ENCODE measurements at regions not wholly inside any gene's neighbourhood (a gene's known extent, or its start where the extent isn't known, plus 50 kb on each side); places are given as distances from the start of the nearest gene placed in this dataset.
"Not testable (repeated sequence)": the region's sequence is repeated elsewhere in the genome, so short reads cannot be mapped to it uniquely, and the experiment has no call there.

GRCh38 chr16:46395391-46395921, 225.7 kb downstream of the SHCBP1 start:
- intact Hi-C loops (cut with DNase I), result not testable (repeated sequence)

DNA sequence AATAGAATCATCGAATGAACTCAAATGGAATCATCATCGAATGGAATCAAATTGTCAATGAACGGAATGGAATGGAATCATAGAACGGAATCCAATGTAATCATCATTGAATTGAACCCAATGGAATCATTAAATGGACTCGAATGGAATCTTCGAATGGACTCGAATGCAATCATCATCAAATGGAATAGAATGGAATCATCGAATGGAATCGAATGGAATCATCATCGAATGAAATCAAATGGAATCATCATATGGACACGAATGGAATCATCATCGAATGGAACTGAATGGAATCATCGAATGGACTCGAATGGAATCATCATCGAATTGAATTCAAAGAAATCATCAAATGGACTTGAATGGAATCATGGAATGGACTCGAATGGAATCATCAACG, 226.2 kb downstream of the SHCBP1 start:
- H3K36me3 ChIP-seq; H3K4me1 ChIP-seq; H3K27ac ChIP-seq (replicated peaks in 1 of 4); H3K4me3 ChIP-seq; intact Hi-C loops (cut with DNase I); H3K27me3 ChIP-seq: not testable (repeated sequence)
- peak; percentile 95 for DNase-seq (ENCODE audit: extremely low spot score)
- peaks cover 0 to 13% (median 0%) of the 10 kb centered on the region in 4 donors for H3K9me3 ChIP-seq
- 70% methylated on average over 17 of the region's 17 CpGs for WGBS

More at GRCh38 chr16:46395391-46395921, 225.7 kb downstream of the SHCBP1 start:
- peaks cover 0 to 13% (median 0%) of the 10 kb centered on the region in 4 donors for H3K9me3 ChIP-seq
- H3K4me1 ChIP-seq; H3K36me3 ChIP-seq; H3K27me3 ChIP-seq; H3K4me3 ChIP-seq; H3K27ac ChIP-seq (replicated peaks in 1 of 4): not testable (repeated sequence)
- DNase-seq (ENCODE audit: extremely low spot score), result peak; percentile 92
- WGBS, result 78% methylated on average over 23 of the region's 23 CpGs

- H3K27me3 ChIP-seq; H3K36me3 ChIP-seq; H3K4me1 ChIP-seq; H3K27ac ChIP-seq (replicated peaks in 1 of 4); intact Hi-C loops (cut with DNase I); H3K4me3 ChIP-seq: not testable (repeated sequence)
- H3K9me3 ChIP-seq, result peaks cover 0 to 19% (median 5%) of the 10 kb centered on the region in 4 donors
- WGBS, result 66% methylated on average over 18 of the region's 18 CpGs
- DNase-seq (ENCODE audit: extremely low spot score), result peak; percentile 97
These were observed 227.0 kb downstream of the SHCBP1 start for GRCh38 chr16:46394149-46394548.

DNA sequence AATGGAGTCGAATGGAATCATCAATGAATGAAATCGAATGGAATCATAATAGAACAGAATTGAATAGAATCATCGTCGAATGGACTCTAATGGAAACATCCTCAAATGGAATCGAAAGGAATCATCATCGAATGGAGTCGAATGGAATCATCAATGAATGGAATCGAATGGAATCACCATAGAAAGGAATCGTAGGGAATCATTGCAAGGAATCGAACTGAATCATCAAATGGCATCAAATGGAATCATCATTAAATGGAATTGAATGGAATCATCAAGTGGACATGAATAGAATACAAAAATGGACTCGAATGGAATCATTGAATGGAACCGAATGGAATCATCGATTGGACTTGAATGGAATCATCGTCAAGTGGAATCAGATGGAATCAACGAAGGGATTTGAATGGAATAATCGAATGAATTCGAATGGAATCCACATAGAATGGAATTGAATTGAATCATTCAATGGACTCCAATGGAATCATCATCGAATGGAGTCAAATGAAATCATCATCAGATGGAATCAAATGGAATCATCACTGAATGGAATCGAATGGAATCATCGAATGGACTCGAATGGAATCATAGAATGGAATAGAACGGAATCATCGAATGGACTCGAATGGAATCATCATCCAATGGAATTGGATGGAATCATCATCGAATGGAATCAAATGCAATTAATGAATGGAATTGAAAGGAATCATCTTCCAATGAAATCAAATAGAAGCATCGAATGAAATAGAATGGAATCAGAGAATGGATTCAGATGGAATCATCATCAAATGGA, 228.1 kb downstream of the SHCBP1 start:
- not testable (repeated sequence) for DNase-seq (ENCODE audit: extremely low spot score)

DNA sequence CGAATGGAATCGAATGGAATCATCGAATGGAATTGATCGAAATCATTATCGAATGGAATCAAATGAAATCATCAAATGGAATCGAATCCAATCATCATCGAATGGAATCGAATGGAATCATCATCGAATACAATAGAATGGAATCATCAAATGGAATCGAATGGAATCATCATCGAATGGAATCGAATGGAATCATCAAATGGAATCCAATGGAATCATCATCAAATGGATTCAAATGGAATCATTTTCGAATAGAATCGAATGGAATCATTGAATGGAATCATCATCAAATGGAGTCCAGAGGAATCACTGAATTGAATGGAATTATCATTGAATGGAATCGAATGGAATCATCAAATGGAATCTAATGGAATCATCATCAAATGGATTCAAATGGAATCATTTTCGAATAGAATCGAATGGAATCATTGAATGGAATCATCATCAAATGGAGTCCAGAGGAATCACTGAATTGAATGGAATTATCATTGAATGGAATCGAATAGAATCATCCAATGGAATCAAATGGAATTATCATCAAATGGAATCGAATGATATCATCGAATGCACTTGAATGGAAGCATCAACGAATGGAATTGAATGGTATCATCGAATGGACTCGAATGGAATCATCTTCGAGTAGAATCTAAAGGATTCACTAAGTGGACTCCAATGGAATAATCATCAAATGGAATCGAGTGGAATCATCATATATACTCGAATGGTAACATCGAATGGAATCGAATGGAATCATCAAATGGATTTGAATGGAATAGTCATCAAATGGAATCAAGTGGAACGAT, 230.3 kb downstream of the SHCBP1 start:
- H3K9me3 ChIP-seq, result peaks cover 0 to 17% (median 12%) of the 10 kb centered on the region in 4 donors
- H3K36me3 ChIP-seq; H3K27me3 ChIP-seq; H3K4me3 ChIP-seq; H3K27ac ChIP-seq (replicated peaks in 1 of 4); intact Hi-C loops (cut with DNase I); DNase-seq (ENCODE audit: extremely low spot score); H3K4me1 ChIP-seq: not testable (repeated sequence)
- WGBS, result 75% methylated on average over 29 of the region's 29 CpGs

More for the DNA sequence above, 228.1 kb downstream of the SHCBP1 start:
- H3K36me3 ChIP-seq; H3K27ac ChIP-seq (replicated peaks in 1 of 4); H3K4me1 ChIP-seq; H3K27me3 ChIP-seq; H3K4me3 ChIP-seq; intact Hi-C loops (cut with DNase I): not testable (repeated sequence)
- peaks cover 0 to 19% (median 5%) of the 10 kb centered on the region in 4 donors for H3K9me3 ChIP-seq
- 74% methylated on average over 26 of the region's 26 CpGs for WGBS

GRCh38 chr16:46389561-46390041, 231.6 kb downstream of the SHCBP1 start:
- Histone ChIP-seq H3K4me3 (peak overlapping the region in 2 of 4 donors; percentile 0), H3K27ac (replicated peaks in 1 of 4) (peak overlapping the region in 1 of 4 donors; percentile 0), H3K9me3 (peaks cover 0 to 16% (median 10%) of the 10 kb centered on the region in 4 donors)
- H3K27me3 ChIP-seq; intact Hi-C loops (cut with DNase I); H3K36me3 ChIP-seq; H3K4me1 ChIP-seq: not testable (repeated sequence)
- 76% methylated on average over 20 of the region's 20 CpGs for WGBS
- peak; percentile 100 for DNase-seq (ENCODE audit: extremely low spot score)

DNA sequence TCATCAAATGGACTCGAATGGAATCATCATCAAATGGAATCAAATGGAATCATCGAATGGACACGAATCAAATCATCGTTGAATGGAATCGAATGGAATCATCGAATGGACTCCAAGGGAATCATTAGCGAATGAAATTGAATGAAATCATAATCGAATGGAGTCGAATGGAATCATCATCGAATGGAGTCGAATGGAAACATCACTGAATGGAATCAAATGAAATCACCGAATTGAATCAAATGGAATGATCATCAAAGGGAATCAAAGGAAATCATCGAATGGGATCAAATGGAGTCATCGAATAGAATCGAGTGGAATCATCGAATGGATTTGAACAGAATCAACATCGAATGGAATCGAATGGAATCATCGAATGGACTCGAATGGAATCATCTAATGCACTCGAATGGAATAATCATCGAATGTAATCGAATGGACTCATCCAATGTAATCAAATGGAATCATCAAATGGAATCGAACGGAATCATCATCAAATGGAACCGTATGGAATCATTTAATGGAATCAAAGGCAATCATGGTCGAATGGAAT, 232.2 kb downstream of the SHCBP1 start:
- H3K4me3 ChIP-seq; H3K4me1 ChIP-seq; intact Hi-C loops (cut with DNase I); H3K36me3 ChIP-seq; DNase-seq (ENCODE audit: extremely low spot score); H3K27me3 ChIP-seq; H3K27ac ChIP-seq (replicated peaks in 1 of 4): not testable (repeated sequence)
- WGBS, result 77% methylated on average over 27 of the region's 27 CpGs
- peaks cover 0 to 17% (median 12%) of the 10 kb centered on the region in 4 donors for H3K9me3 ChIP-seq

- intact Hi-C loops (cut with DNase I); H3K27ac ChIP-seq (replicated peaks in 1 of 4); H3K36me3 ChIP-seq; H3K27me3 ChIP-seq; DNase-seq (ENCODE audit: extremely low spot score); H3K4me3 ChIP-seq; H3K4me1 ChIP-seq: not testable (repeated sequence)
- H3K9me3 ChIP-seq, result peaks cover 0 to 17% (median 12%) of the 10 kb centered on the region in 4 donors
- WGBS, result 76% methylated on average over 16 of the region's 16 CpGs
These were observed 232.8 kb downstream of the SHCBP1 start for GRCh38 chr16:46388354-46388753.

- H3K27ac ChIP-seq (replicated peaks in 1 of 4); H3K27me3 ChIP-seq; DNase-seq (ENCODE audit: extremely low spot score); H3K36me3 ChIP-seq; H3K4me1 ChIP-seq; intact Hi-C loops (cut with DNase I): not testable (repeated sequence)
- 66% methylated on average over 15 of the region's 15 CpGs for WGBS
- H3K4me3 ChIP-seq, result peak overlapping the region in 1 of 4 donors; percentile 0
- peaks cover 0 to 20% (median 14%) of the 10 kb centered on the region in 4 donors for H3K9me3 ChIP-seq
These were observed 233.5 kb downstream of the SHCBP1 start for GRCh38 chr16:46387720-46388119.

- DNase-seq (ENCODE audit: extremely low spot score); H3K4me1 ChIP-seq; H3K27ac ChIP-seq (replicated peaks in 1 of 4); H3K4me3 ChIP-seq; intact Hi-C loops (cut with DNase I); H3K36me3 ChIP-seq; H3K27me3 ChIP-seq: not testable (repeated sequence)
- 71% methylated on average over 28 of the region's 28 CpGs for WGBS
- H3K9me3 ChIP-seq, result peaks cover 0 to 23% (median 14%) of the 10 kb centered on the region in 4 donors
These were observed 234.2 kb downstream of the SHCBP1 start for GRCh38 chr16:46386805-46387620.

DNA sequence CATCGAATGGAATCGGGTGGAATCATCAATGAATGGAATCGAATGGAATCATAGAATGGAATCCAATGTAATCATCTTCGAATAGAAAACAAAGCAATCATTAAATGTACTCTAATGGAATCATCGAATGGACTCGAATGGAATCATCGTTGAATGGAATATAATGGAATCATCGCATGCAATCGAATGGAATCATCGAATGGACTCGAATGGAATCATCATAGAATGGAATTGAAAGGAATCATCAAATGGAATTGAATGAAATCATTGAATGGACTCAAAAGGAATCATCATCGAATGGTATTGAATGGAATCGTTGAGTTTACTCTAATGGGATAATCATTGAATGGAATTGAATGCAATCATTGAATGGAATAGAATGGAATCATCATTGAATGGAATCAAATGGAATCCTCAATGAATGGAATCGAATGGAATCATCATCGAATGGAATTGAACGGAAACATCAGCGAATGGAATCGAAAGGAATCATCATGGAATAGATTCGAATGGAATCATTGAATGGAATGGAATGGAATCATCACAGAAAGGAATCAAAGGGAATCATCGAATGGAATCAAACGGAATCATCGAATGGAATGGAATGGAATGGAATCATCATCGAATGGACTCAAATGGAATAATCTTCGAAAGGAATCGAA, 234.9 kb downstream of the SHCBP1 start:
- H3K4me3 ChIP-seq; H3K27ac ChIP-seq (replicated peaks in 1 of 4); H3K27me3 ChIP-seq; intact Hi-C loops (cut with DNase I); H3K36me3 ChIP-seq; H3K4me1 ChIP-seq; DNase-seq (ENCODE audit: extremely low spot score): not testable (repeated sequence)
- 71% methylated on average over 25 of the region's 25 CpGs for WGBS
- peaks cover 0 to 25% (median 14%) of the 10 kb centered on the region in 4 donors for H3K9me3 ChIP-seq
